A549 (cell line): ENCODE measurements at regions not wholly inside any gene's neighbourhood (a gene's known extent, or its start where the extent isn't known, plus 50 kb on each side); places are given as distances from the start of the nearest gene placed in this dataset.

Experiments used
- ATAC-seq, 2 experiments: fragments of 200-7000 bp in 1 of 2; fragments of >200 bp in 1 of 2; cut with Nextera tagmentation in 1 of 2; cut with Tn5 transposase in 1 of 2; 3 replicates each; pipeline versions ENCODE4 v1.8.0 to v1.9.1; 2018 to 2020; ENCODE audit warnings: mild to moderate bottlenecking in 1 of 2, moderate library complexity in 1 of 2
- CTCF ChIA-PET: fragments of 300-600 bp; sonication (Branson Sonifier 250); formaldehyde crosslinking; extraction: SDS; loops from one replicate; lab custom pipeline; 2021; ENCODE audit warnings: antibody characterized with exemption, inconsistent platforms; lab: Yijun Ruan, JAX
- POLR2A ChIA-PET: fragments of 350-600 bp; formaldehyde crosslinking; extraction: SDS; loops from one replicate; lab custom pipeline; 2021; ENCODE audit warnings: antibody characterized with exemption, inconsistent platforms; lab: Yijun Ruan, JAX
- DNase-seq, 2 experiments: peaks; one replicate each; pipeline versions ENCODE4 v3.0.0 to v3.0.0-alpha.2; 2011 to 2016; ENCODE audit warnings: low read depth in 1 of 2, low spot score in 1 of 2
- FAIRE-seq: peaks from 2 replicates; lab custom pipeline; 2011; peaks lifted over from hg19 to GRCh38; lab: Jason Lieb, UNC
- H3K27ac ChIP-seq, 2 experiments: fragments of >200 bp; sonication (Bioruptor Twin); formaldehyde crosslinking; 3 replicates each; pipeline ENCODE4 v1.5.1; 2016 to 2017
- H3K4me1 ChIP-seq: fragments of >200 bp; sonication (Bioruptor Twin); formaldehyde crosslinking; 3 replicates; pipeline ENCODE4 v1.6.1; 2016
- H3K4me2 ChIP-seq: fragments of >200 bp; sonication (Bioruptor Twin); formaldehyde crosslinking; 3 replicates; pipeline ENCODE4 v1.6.1; 2016
- H3K4me3 ChIP-seq: fragments of >200 bp; sonication (Bioruptor Twin); formaldehyde crosslinking; 3 replicates; pipeline ENCODE4 v1.5.1; 2016
- H3K9me3 ChIP-seq: fragments of >200 bp; sonication (Bioruptor Twin); formaldehyde crosslinking; 3 replicates; pipeline ENCODE4 v1.6.1; 2016
- BHLHE40 ChIP-seq: IDR thresholded peaks from 2 replicates; pipeline ENCODE4 v1.6.1; 2012; ENCODE audit warnings: low read depth, low read length, inconsistent platforms
- CBX2 ChIP-seq: fragments of 200-600 bp; sonication (generic); IDR thresholded peaks from 2 replicates; pipeline ENCODE4 v1.6.1; 2016; ENCODE audit warnings: low read depth, mild to moderate bottlenecking, borderline replicate concordance
- CBX8 ChIP-seq: fragments of 200-600 bp; sonication (generic); IDR thresholded peaks from 2 replicates; pipeline ENCODE4 v1.6.1; 2016
- CEBPB ChIP-seq, 2 experiments: fragments of >200 bp in 1 of 2; sonication (Bioruptor Twin) in 1 of 2; formaldehyde crosslinking in 1 of 2; IDR thresholded peaks; 2 replicates each; pipeline ENCODE4 v1.6.1; 2012 to 2016
- CHD4 ChIP-seq: fragments of 200-600 bp; sonication (generic); IDR thresholded peaks from 2 replicates; pipeline ENCODE4 v1.6.1; 2016; ENCODE audit warnings: antibody characterized with exemption, mild to moderate bottlenecking, borderline replicate concordance
- EHF ChIP-seq: fragments of 250-450 bp; sonication (Bioruptor Pico); IDR thresholded peaks from 2 replicates; pipeline ENCODE4 v1.5.0; 2020; ENCODE audit warnings: mild to moderate bottlenecking
- EP300 ChIP-seq, 2 experiments: fragments of >200 bp; sonication (Bioruptor Twin); formaldehyde crosslinking; IDR thresholded peaks; 2 replicates in 1 of 2; 3 replicates in 1 of 2; pipeline ENCODE4 v1.6.1; 2016 to 2017
- ESRRA ChIP-seq: fragments of 150-350 bp; IDR thresholded peaks from 2 replicates; pipeline ENCODE4 v1.6.1; 2014; ENCODE audit warnings: mild to moderate bottlenecking, low read length, borderline replicate concordance
- GATA3 ChIP-seq: IDR thresholded peaks from 2 replicates; pipeline ENCODE4 v1.6.1; 2012; ENCODE audit warnings: borderline replicate concordance
- HDAC2 ChIP-seq: fragments of 200-600 bp; sonication (generic); IDR thresholded peaks from 2 replicates; pipeline ENCODE4 v1.6.1; 2016
- HEYL ChIP-seq: fragments of 250-450 bp; sonication (Bioruptor Pico); IDR thresholded peaks from 2 replicates; pipeline ENCODE4 v1.8.0; 2021; ENCODE audit warnings: mild to moderate bottlenecking, moderate library complexity
- HOXB13 ChIP-seq: fragments of 250-450 bp; sonication (Bioruptor Pico); IDR thresholded peaks from 2 replicates; pipeline ENCODE4 v1.5.0; 2020; ENCODE audit warnings: low read depth, mild to moderate bottlenecking, moderate library complexity
- JUN ChIP-seq, 2 experiments: fragments of >200 bp; sonication (Bioruptor Twin); formaldehyde crosslinking; IDR thresholded peaks; 2 replicates in 1 of 2; 3 replicates in 1 of 2; pipeline ENCODE4 v1.6.1; 2016 to 2017
- JUNB ChIP-seq: fragments of >200 bp; sonication (Bioruptor Twin); formaldehyde crosslinking; IDR thresholded peaks from 2 replicates; pipeline ENCODE4 v1.6.1; 2016
- MYC ChIP-seq: IDR thresholded peaks from 2 replicates; pipeline ENCODE4 v1.6.1; 2012; ENCODE audit warnings: mild to moderate bottlenecking, inconsistent platforms, low read length, improper control_type of control experiment, borderline replicate concordance
- NFE2L2 ChIP-seq: fragments of 150-350 bp; conservative IDR thresholded peaks from 2 replicates; pipeline ENCODE4 v1.6.1; 2014; ENCODE audit warnings: low read length
- NPAS2 ChIP-seq: fragments of 250-450 bp; sonication (Bioruptor Pico); IDR thresholded peaks from 2 replicates; pipeline ENCODE4 v1.8.0; 2022; ENCODE audit warnings: mild to moderate bottlenecking, moderate library complexity, borderline replicate concordance
- RAD21 ChIP-seq, 2 experiments: fragments of >200 bp in 1 of 2; sonication (Bioruptor Twin) in 1 of 2; formaldehyde crosslinking in 1 of 2; IDR thresholded peaks in 1 of 2; conservative IDR thresholded peaks in 1 of 2; 2 replicates in 1 of 2; 3 replicates in 1 of 2; pipeline ENCODE4 v1.6.1; 2012 to 2018; ENCODE audit warnings: inconsistent platforms in 1 of 2
- RCOR1 ChIP-seq: fragments of 150-350 bp; IDR thresholded peaks from 2 replicates; pipeline ENCODE4 v1.6.1; 2014; ENCODE audit warnings: antibody characterized with exemption, low read length, low read depth
- SMC3 ChIP-seq: fragments of >200 bp; sonication (Bioruptor Twin); formaldehyde crosslinking; IDR thresholded peaks from 3 replicates; pipeline ENCODE4 v1.6.1; 2018; ENCODE audit warnings: inconsistent platforms
- SREBF2 ChIP-seq: fragments of 450-650 bp; IDR thresholded peaks from 2 replicates; pipeline ENCODE4 v1.6.1; 2014; ENCODE audit warnings: mild to moderate bottlenecking, moderate library complexity
- ZC3H11A ChIP-seq: fragments of 450-650 bp; IDR thresholded peaks from 2 replicates; pipeline ENCODE4 v1.6.1; 2014; ENCODE audit warnings: antibody characterized with exemption, mild to moderate bottlenecking
- WGBS: methylation state at CpG from one replicate; pipeline ENCODE4 v1.1.6; 2017; ENCODE audit errors: missing lambda C conversion rate; 5-methylcytosine and 5-hydroxymethylcytosine counted together
- TF ChIP-seq, protein P1 (sequence below): IDR thresholded peaks from 2 replicates; pipeline ENCODE4 v1.6.1; 2012
- TF ChIP-seq, protein P2 (sequence below): IDR thresholded peaks from 2 replicates; pipeline ENCODE4 v1.6.1; 2012
- TF ChIP-seq, protein P3 (sequence below): fragments of >200 bp; sonication (Bioruptor Twin); formaldehyde crosslinking; IDR thresholded peaks from 3 replicates; pipeline ENCODE4 v1.5.1; 2016
- TF ChIP-seq, protein P4 (sequence below): fragments of 250-450 bp; sonication (Bioruptor Pico); IDR thresholded peaks from 2 replicates; pipeline ENCODE4 v1.5.0; 2020; ENCODE audit warnings: low read depth, mild to moderate bottlenecking, moderate library complexity
- TF ChIP-seq, protein P5 (sequence below): fragments of >200 bp; sonication (Bioruptor Twin); formaldehyde crosslinking; IDR thresholded peaks from 2 replicates; pipeline ENCODE4 v1.6.1; 2016
- TF ChIP-seq, protein P6 (sequence below): fragments of 200-600 bp; sonication (generic); IDR thresholded peaks from 2 replicates; pipeline ENCODE4 v1.6.1; 2016; ENCODE audit warnings: antibody characterized with exemption, mild to moderate bottlenecking, moderate library complexity

DNA sequence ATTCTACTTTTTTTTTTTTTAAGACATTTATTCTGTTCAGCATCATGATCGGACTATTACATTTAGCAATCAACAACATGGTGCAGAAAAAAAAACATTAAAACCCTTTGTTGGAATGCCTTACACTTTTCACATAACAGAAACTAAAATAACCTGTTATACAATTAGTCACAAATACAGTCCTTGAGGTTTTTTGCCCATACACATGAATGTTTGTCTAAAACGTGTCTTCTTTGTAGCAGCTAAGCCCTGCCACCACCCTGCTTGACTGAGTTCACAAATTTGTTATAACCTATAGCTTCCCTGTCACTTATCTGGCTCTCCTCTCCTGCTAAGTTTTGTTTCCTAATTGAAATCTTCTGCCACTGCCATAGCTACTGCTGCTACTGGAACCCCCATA is 75.4 kb upstream of the ARHGAP20 start:
- no peaks in the 10 kb centered on the region for H3K9me3 ChIP-seq
- DNase-seq, result no peak
- TF ChIP-seq CBX8, result no peak
- TF ChIP-seq SREBF2, result no peak
- no peak for TF ChIP-seq BHLHE40
- no peak for TF ChIP-seq EHF
- TF ChIP-seq RAD21 (conservative IDR thresholded peaks at IDR 0.05 in 1 of 2, IDR thresholded peaks at IDR 0.05 in 1 of 2), result no peak
- TF ChIP-seq, protein P1, sequence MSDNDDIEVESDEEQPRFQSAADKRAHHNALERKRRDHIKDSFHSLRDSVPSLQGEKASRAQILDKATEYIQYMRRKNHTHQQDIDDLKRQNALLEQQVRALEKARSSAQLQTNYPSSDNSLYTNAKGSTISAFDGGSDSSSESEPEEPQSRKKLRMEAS, result no peak
- no peak for TF ChIP-seq CBX2
- TF ChIP-seq HEYL (CRISPR knock-in tag), result no peak
- TF ChIP-seq JUNB, result no peak
- TF ChIP-seq ZC3H11A, result no peak
- TF ChIP-seq MYC, result no peak
- no peak for TF ChIP-seq EP300 (IDR thresholded peaks at IDR 0.05)
- no peak for TF ChIP-seq CHD4
- TF ChIP-seq ESRRA, result no peak
- TF ChIP-seq JUN (IDR thresholded peaks at IDR 0.05), result no peak
- TF ChIP-seq, all 56 proteins: peak for 0
- H3K4me2 ChIP-seq, result no peak overlapping the region
- 0% methylated on average over 2 of the region's 2 CpGs for WGBS
- ATAC-seq, result no peak
- FAIRE-seq, result no peak
- no peaks in the 10 kb centered on the region for H3K4me1 ChIP-seq
- no peak overlapping the region for H3K27ac ChIP-seq
- ChIA-PET POLR2A (no interaction called here), CTCF (no interaction called here)
- H3K4me3 ChIP-seq, result no peak overlapping the region

DNA sequence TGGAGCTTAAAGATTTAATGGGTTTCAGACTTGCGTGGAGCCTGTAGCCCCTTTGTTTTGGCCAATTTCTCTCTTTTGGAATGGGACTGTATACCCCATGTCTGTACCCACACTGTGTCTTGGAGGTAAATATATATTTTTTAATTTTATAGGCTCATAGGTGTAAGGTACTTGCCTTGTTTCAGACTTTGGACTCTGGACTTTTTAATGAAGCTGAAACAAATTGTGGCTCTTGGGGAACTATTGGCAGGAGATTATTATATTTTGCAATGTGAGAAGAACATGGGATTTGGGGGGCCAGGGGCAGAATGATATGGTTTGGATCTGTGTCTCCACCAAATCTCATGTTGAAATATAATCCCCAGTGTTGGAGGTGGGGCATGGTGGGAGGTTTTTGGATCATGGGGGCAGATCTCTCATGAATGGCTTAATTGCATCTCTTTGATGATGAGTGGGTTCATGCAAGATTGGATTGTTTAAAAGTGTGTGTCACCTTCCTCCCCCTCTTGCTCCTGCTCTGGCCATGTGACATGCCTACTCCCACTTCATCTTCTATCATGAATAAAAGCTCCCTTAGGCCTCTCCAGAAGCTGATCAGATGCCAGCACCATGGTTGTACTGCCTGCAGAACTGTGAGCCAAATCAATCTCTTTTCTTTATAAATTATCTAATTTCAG is 74.1 kb upstream of the ARHGAP20 start:
- no peaks in the 10 kb centered on the region for H3K4me1 ChIP-seq
- no peak overlapping the region for H3K27ac ChIP-seq
- ATAC-seq (no peak), FAIRE-seq (no peak), DNase-seq (no peak)
- H3K4me2 ChIP-seq, result no peak overlapping the region
- H3K9me3 ChIP-seq, result no peaks in the 10 kb centered on the region
- no peak overlapping the region for H3K4me3 ChIP-seq
- CTCF ChIA-PET, result no interaction called here
- POLR2A ChIA-PET, result no interaction called here
- 43% methylated on average over 1 of the region's 1 CpG for WGBS
- no peak for TF ChIP-seq NFE2L2
- no peak for TF ChIP-seq HDAC2
- TF ChIP-seq, protein P2, sequence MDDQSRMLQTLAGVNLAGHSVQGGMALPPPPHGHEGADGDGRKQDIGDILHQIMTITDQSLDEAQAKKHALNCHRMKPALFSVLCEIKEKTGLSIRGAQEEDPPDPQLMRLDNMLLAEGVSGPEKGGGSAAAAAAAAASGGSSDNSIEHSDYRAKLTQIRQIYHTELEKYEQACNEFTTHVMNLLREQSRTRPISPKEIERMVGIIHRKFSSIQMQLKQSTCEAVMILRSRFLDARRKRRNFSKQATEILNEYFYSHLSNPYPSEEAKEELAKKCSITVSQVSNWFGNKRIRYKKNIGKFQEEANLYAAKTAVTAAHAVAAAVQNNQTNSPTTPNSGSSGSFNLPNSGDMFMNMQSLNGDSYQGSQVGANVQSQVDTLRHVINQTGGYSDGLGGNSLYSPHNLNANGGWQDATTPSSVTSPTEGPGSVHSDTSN, result no peak
- no peak for TF ChIP-seq SMC3
- no peak for TF ChIP-seq CEBPB (IDR thresholded peaks at IDR 0.05)
- TF ChIP-seq HOXB13 (CRISPR knock-in tag), result no peak
- TF ChIP-seq, protein P3, sequence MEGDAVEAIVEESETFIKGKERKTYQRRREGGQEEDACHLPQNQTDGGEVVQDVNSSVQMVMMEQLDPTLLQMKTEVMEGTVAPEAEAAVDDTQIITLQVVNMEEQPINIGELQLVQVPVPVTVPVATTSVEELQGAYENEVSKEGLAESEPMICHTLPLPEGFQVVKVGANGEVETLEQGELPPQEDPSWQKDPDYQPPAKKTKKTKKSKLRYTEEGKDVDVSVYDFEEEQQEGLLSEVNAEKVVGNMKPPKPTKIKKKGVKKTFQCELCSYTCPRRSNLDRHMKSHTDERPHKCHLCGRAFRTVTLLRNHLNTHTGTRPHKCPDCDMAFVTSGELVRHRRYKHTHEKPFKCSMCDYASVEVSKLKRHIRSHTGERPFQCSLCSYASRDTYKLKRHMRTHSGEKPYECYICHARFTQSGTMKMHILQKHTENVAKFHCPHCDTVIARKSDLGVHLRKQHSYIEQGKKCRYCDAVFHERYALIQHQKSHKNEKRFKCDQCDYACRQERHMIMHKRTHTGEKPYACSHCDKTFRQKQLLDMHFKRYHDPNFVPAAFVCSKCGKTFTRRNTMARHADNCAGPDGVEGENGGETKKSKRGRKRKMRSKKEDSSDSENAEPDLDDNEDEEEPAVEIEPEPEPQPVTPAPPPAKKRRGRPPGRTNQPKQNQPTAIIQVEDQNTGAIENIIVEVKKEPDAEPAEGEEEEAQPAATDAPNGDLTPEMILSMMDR, result no peak
- TF ChIP-seq RCOR1, result no peak
- TF ChIP-seq, protein P4, sequence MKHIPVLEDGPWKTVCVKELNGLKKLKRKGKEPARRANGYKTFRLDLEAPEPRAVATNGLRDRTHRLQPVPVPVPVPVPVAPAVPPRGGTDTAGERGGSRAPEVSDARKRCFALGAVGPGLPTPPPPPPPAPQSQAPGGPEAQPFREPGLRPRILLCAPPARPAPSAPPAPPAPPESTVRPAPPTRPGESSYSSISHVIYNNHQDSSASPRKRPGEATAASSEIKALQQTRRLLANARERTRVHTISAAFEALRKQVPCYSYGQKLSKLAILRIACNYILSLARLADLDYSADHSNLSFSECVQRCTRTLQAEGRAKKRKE (CRISPR knock-in tag), result no peak
- TF ChIP-seq GATA3, result no peak
- TF ChIP-seq, protein P5, sequence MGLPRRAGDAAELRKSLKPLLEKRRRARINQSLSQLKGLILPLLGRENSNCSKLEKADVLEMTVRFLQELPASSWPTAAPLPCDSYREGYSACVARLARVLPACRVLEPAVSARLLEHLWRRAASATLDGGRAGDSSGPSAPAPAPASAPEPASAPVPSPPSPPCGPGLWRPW, result no peak
- TF ChIP-seq HEYL (CRISPR knock-in tag), result no peak
- no peak for TF ChIP-seq NPAS2 (CRISPR knock-in tag)
- TF ChIP-seq, protein P6, sequence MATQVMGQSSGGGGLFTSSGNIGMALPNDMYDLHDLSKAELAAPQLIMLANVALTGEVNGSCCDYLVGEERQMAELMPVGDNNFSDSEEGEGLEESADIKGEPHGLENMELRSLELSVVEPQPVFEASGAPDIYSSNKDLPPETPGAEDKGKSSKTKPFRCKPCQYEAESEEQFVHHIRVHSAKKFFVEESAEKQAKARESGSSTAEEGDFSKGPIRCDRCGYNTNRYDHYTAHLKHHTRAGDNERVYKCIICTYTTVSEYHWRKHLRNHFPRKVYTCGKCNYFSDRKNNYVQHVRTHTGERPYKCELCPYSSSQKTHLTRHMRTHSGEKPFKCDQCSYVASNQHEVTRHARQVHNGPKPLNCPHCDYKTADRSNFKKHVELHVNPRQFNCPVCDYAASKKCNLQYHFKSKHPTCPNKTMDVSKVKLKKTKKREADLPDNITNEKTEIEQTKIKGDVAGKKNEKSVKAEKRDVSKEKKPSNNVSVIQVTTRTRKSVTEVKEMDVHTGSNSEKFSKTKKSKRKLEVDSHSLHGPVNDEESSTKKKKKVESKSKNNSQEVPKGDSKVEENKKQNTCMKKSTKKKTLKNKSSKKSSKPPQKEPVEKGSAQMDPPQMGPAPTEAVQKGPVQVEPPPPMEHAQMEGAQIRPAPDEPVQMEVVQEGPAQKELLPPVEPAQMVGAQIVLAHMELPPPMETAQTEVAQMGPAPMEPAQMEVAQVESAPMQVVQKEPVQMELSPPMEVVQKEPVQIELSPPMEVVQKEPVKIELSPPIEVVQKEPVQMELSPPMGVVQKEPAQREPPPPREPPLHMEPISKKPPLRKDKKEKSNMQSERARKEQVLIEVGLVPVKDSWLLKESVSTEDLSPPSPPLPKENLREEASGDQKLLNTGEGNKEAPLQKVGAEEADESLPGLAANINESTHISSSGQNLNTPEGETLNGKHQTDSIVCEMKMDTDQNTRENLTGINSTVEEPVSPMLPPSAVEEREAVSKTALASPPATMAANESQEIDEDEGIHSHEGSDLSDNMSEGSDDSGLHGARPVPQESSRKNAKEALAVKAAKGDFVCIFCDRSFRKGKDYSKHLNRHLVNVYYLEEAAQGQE, result no peak
- TF ChIP-seq CBX2, result no peak
